ENCODE measurements at regions not wholly inside any gene's neighbourhood (a gene's known extent, or its start where the extent isn't known, plus 50 kb on each side); places are given as distances from the start of the nearest gene placed in this dataset.

GRCh38 chr3:99163314-99163713, 261.8 kb upstream of the DCBLD2 start:
- TF ChIP-seq PATZ1 (CRISPR knock-in tag; IDR thresholded peaks at IDR 0.05; ENCODE audit: borderline replicate concordance) (no peak), OSR1 (CRISPR knock-in tag; IDR thresholded peaks at IDR 0.05) (no peak), ZNF8 (CRISPR knock-in tag; IDR thresholded peaks at IDR 0.05) (no peak), ZFP3 (CRISPR knock-in tag; IDR thresholded peaks at IDR 0.05) (no peak), CSRNP3 (CRISPR knock-in tag; IDR thresholded peaks at IDR 0.05) (no peak), ISL1 (CRISPR knock-in tag; IDR thresholded peaks at IDR 0.05) (no peak), ARNTL (CRISPR knock-in tag; IDR thresholded peaks at IDR 0.05; ENCODE audit: borderline replicate concordance, low read depth) (no peak), ZNF565 (CRISPR knock-in tag; conservative IDR thresholded peaks at IDR 0.05; ENCODE audit: low read depth) (no peak), ZFP30 (CRISPR knock-in tag; IDR thresholded peaks at IDR 0.05) (no peak), TSHZ2 (CRISPR knock-in tag; IDR thresholded peaks at IDR 0.05) (no peak), ZNF70 (CRISPR knock-in tag; IDR thresholded peaks at IDR 0.05) (no peak), TCF4 (CRISPR knock-in tag; IDR thresholded peaks at IDR 0.05; ENCODE audit: borderline replicate concordance) (no peak), RARB (CRISPR knock-in tag; IDR thresholded peaks at IDR 0.05) (no peak)
- TF ChIP-seq, protein P1, sequence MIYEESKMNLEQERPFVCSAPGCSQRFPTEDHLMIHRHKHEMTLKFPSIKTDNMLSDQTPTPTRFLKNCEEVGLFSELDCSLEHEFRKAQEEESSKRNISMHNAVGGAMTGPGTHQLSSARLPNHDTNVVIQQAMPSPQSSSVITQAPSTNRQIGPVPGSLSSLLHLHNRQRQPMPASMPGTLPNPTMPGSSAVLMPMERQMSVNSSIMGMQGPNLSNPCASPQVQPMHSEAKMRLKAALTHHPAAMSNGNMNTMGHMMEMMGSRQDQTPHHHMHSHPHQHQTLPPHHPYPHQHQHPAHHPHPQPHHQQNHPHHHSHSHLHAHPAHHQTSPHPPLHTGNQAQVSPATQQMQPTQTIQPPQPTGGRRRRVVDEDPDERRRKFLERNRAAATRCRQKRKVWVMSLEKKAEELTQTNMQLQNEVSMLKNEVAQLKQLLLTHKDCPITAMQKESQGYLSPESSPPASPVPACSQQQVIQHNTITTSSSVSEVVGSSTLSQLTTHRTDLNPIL (CRISPR knock-in tag; IDR thresholded peaks at IDR 0.05; ENCODE audit: low read depth), result no peak

Measured in SK-N-SH treated with all-trans-retinoic acid at 6 μM for 48 hours (cell line).